ENCODE measurements at regions not wholly inside any gene's neighbourhood (a gene's known extent, or its start where the extent isn't known, plus 50 kb on each side); places are given as distances from the start of the nearest gene placed in this dataset.

DNA sequence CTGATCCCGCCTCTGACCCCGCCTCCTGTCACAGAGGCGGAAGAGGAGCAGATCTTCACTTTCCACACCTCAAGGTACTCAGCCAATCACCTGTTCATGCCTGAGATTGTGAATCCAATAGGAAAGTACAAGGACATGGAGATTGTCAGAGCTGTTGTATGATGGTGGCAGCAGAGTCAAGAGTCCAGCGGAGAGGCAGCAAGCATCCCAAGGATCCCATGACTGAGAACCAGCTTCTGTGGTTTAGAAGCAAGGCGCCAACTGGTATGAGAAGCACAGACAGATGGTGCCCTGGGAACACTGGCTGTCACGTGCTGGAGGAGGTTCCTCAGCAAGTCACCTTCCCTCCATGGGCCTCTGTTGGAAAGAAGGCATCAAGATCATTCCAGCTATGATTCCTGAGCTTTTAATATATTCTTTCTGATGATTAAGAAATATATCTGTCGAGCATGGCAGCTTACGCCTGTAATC is 93.9 kb downstream of the CPN2 start:
- H4K8ac ChIP-seq (replicated peaks; ENCODE audit: insufficient read length, low read depth, low read length) = no peak overlapping the region
- no peak overlapping the region for H2BK12ac ChIP-seq (ENCODE audit: insufficient read length, low read depth, low read length)
- no peak overlapping the region for H2AFZ ChIP-seq (ENCODE audit: low read length)
- no peak overlapping the region for H2BK20ac ChIP-seq (ENCODE audit: low read depth, low read length, poor library complexity, severe bottlenecking)
- H3K18ac ChIP-seq (ENCODE audit: insufficient read length, low read depth, low read length) = no peak overlapping the region
- H3K4ac ChIP-seq (ENCODE audit: low read depth, low read length) = no peak overlapping the region
- H3K4me1 Mint-ChIP-seq = peaks cover 4 to 10% of the 10 kb centered on the region in 2 experiments
- H3T11ph ChIP-seq (ENCODE audit: low read length) = no peak overlapping the region
- H3K9me3 Mint-ChIP-seq = peaks cover 5 to 10% of the 10 kb centered on the region in 2 experiments; a peak in 4 of 5 replicates
- H3K27me3 Mint-ChIP-seq (ENCODE audit: low read depth) = peaks cover 7% of the 10 kb centered on the region
- no peak overlapping the region for H2BK5ac ChIP-seq (ENCODE audit: insufficient read length, low read length)
- no peaks in the 10 kb centered on the region for H3K79me2 ChIP-seq (ENCODE audit: insufficient read depth, low read length)
- H3K27ac ChIP-seq (ENCODE audit: insufficient read length, low read depth, low read length) = no peak overlapping the region
- no peak overlapping the region for H4K91ac ChIP-seq (ENCODE audit: insufficient read length, low read depth, low read length)
- H3K23me2 ChIP-seq (ENCODE audit: insufficient read length, low read depth, low read length, poor library complexity, severe bottlenecking) = no peaks in the 10 kb centered on the region
- H3K56ac ChIP-seq (ENCODE audit: insufficient read length, low read depth, low read length) = no peak overlapping the region
- no peaks in the 10 kb centered on the region for H3K9me3 ChIP-seq (ENCODE audit: control insufficient read depth, low read depth, low read length)
- H3K79me1 ChIP-seq (ENCODE audit: insufficient read depth, low read depth, low read length, poor library complexity, severe bottlenecking) = no peaks in the 10 kb centered on the region
- H3K4me1 ChIP-seq (ENCODE audit: insufficient read depth, low read length) = no peaks in the 10 kb centered on the region; the same call in 1 of the 2 replicates
- no peak overlapping the region for H2BK15ac ChIP-seq (ENCODE audit: low read depth, low read length)
- H3K14ac ChIP-seq (ENCODE audit: insufficient read depth, low read length) = no peak overlapping the region
- H3K4me2 ChIP-seq (ENCODE audit: insufficient read depth, insufficient read length, low read length) = no peak overlapping the region
- H3K23ac ChIP-seq (ENCODE audit: insufficient read length, low read depth, low read length) = no peak overlapping the region
- no peaks in the 10 kb centered on the region for H3K27me3 ChIP-seq (ENCODE audit: insufficient read depth, low read length)
- H2AK5ac ChIP-seq (ENCODE audit: insufficient read length, low read length) = no peak overlapping the region
- no peaks in the 10 kb centered on the region for H4K20me1 ChIP-seq (ENCODE audit: control insufficient read depth, insufficient read depth, insufficient read length)
- WGBS (ENCODE audit: extremely low coverage, insufficient read length, low lambda C conversion rate) = no CpG with 5 or more reads among the region's 8 CpGs
- H4K5ac ChIP-seq (ENCODE audit: insufficient read length, low read depth, low read length) = no peak overlapping the region
- no peak overlapping the region for H2BK120ac ChIP-seq (ENCODE audit: low read depth, low read length, poor library complexity, severe bottlenecking)
- H3K4me3 Mint-ChIP-seq = no peak overlapping the region
- no peak for DNase-seq
- H3K36me3 Mint-ChIP-seq (ENCODE audit: insufficient read depth in 1 of 3, low read depth in 3 of 3) = peaks cover 0 to 10% (median 2%) of the 10 kb centered on the region in 3 experiments; a peak in 5 of 7 replicates
- TF ChIP-seq, protein P1, sequence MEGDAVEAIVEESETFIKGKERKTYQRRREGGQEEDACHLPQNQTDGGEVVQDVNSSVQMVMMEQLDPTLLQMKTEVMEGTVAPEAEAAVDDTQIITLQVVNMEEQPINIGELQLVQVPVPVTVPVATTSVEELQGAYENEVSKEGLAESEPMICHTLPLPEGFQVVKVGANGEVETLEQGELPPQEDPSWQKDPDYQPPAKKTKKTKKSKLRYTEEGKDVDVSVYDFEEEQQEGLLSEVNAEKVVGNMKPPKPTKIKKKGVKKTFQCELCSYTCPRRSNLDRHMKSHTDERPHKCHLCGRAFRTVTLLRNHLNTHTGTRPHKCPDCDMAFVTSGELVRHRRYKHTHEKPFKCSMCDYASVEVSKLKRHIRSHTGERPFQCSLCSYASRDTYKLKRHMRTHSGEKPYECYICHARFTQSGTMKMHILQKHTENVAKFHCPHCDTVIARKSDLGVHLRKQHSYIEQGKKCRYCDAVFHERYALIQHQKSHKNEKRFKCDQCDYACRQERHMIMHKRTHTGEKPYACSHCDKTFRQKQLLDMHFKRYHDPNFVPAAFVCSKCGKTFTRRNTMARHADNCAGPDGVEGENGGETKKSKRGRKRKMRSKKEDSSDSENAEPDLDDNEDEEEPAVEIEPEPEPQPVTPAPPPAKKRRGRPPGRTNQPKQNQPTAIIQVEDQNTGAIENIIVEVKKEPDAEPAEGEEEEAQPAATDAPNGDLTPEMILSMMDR (conservative IDR thresholded peaks at IDR 0.05) = no peak
- H3K9ac ChIP-seq (ENCODE audit: extremely low read depth, insufficient read length, low read length) = no peak overlapping the region
- H3K27ac Mint-ChIP-seq = no peak overlapping the region

Measured in H9 (cell line).